Kidney (tissue), 13 donors: ENCODE measurements at regions not wholly inside any gene's neighbourhood (a gene's known extent, or its start where the extent isn't known, plus 50 kb on each side); places are given as distances from the start of the nearest gene placed in this dataset.

ENCODE experiments used
- DNase-seq, 5 donors: peaks; one replicate each; pipeline ENCODE4 v3.0.0-alpha.2; 2013 to 2020
- FAIRE-seq: peaks from 2 replicates; lab custom pipeline; 2012; peaks lifted over from hg19 to GRCh38; lab: Jason Lieb, UNC
- H3K27ac ChIP-seq, 2 donors: one replicate each; pipeline ENCODE4 v1.7.0; 2013; ENCODE audit warnings: low read depth in 2 of 2, low read length in 2 of 2, inconsistent platforms in 1 of 2
- H3K27me3 ChIP-seq: one replicate; pipeline ENCODE4 v1.7.1; 2013; ENCODE audit warnings: low read length, inconsistent platforms; ENCODE audit not compliant: control insufficient read depth, insufficient read depth
- H3K36me3 ChIP-seq, 3 donors: one replicate each; pipeline versions ENCODE4 v1.7.0 to v1.7.1; 2013; ENCODE audit warnings: low read length in 3 of 3, control low read depth in 1 of 3, inconsistent platforms in 1 of 3; ENCODE audit not compliant: insufficient read depth in 3 of 3, control insufficient read depth in 2 of 3
- H3K4me1 ChIP-seq, 3 donors: one replicate each; pipeline versions ENCODE4 v1.7.0 to v1.7.1; 2013; ENCODE audit warnings: low read length in 3 of 3, inconsistent platforms in 1 of 3, low read depth in 1 of 3; ENCODE audit not compliant: control insufficient read depth in 2 of 3, insufficient read depth in 2 of 3
- H3K4me3 ChIP-seq, 3 donors: one replicate each; pipeline versions ENCODE4 v1.7.0 to v1.8.1; 2013; ENCODE audit warnings: low read length in 3 of 3, control low read depth in 1 of 3, inconsistent platforms in 1 of 3
- H3K9ac ChIP-seq, 3 donors: one replicate each; pipeline versions ENCODE4 v1.7.0 to v1.7.1; 2013; ENCODE audit warnings: low read length in 3 of 3, control low read depth in 1 of 3, inconsistent platforms in 1 of 3
- H3K9me3 ChIP-seq, 3 donors: one replicate each; pipeline versions ENCODE4 v1.7.0 to v1.7.1; 2013; ENCODE audit warnings: low read length in 3 of 3, control low read depth in 1 of 3, inconsistent platforms in 1 of 3; ENCODE audit not compliant: control insufficient read depth in 2 of 3, insufficient read depth in 1 of 3
- intact Hi-C: fragments of 100-400 bp; cut with DNase I; formaldehyde crosslinking; loops from one replicate; pipeline ENCODE4 v1.11.1; 2022
- TF ChIP-seq, protein P1 (sequence below): IDR thresholded peaks from 3 replicates; pipeline ENCODE4 v1.5.1; 2012; ENCODE audit warnings: mild to moderate bottlenecking, moderate library complexity, borderline replicate concordance; ENCODE audit not compliant: insufficient read depth; ENCODE audit errors: extremely low read depth
- donor health status: control.
- donor health status: control.
- donor health status: control.
- donor health status: control.
- donor health status: control.
- donor health status: DM: yes; HTN: yes; CAD: no.
- donor health status: Normal renal cell carcinoma (clear cell type).

DNA sequence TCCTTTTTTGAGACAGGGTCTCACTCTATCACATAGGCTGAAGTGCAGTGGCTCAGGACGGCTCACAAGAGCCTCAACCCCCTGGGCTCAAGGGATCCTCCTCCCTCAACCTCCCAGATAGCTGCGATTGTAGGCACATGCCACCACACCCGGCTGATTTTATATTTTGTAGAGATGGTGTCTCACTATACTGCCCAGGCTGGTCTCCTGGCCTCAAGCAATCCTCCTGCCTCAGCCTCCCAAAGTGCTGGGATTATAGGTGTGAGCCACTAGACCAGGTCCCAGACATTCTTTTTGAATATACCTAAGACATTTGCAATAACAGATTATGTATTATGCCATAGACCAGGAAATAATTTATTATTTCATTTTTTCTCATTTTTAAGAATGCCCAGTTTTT is 58.3 kb upstream of the CDYL start:
- TF ChIP-seq, protein P1, sequence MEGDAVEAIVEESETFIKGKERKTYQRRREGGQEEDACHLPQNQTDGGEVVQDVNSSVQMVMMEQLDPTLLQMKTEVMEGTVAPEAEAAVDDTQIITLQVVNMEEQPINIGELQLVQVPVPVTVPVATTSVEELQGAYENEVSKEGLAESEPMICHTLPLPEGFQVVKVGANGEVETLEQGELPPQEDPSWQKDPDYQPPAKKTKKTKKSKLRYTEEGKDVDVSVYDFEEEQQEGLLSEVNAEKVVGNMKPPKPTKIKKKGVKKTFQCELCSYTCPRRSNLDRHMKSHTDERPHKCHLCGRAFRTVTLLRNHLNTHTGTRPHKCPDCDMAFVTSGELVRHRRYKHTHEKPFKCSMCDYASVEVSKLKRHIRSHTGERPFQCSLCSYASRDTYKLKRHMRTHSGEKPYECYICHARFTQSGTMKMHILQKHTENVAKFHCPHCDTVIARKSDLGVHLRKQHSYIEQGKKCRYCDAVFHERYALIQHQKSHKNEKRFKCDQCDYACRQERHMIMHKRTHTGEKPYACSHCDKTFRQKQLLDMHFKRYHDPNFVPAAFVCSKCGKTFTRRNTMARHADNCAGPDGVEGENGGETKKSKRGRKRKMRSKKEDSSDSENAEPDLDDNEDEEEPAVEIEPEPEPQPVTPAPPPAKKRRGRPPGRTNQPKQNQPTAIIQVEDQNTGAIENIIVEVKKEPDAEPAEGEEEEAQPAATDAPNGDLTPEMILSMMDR: no peak
- FAIRE-seq: no peak
- intact Hi-C loops: no loop called here
- Histone ChIP-seq H3K4me3 (no peak overlapping the region), H3K27me3 (no peaks in the 10 kb centered on the region), H3K9ac (no peak overlapping the region), H3K4me1 (no peaks in the 10 kb centered on the region), H3K27ac (no peak overlapping the region), H3K36me3 (no peaks in the 10 kb centered on the region), H3K9me3 (no peaks in the 10 kb centered on the region)
- DNase-seq: no peak

- no peak for DNase-seq
- Histone ChIP-seq H3K4me3 (no peak overlapping the region), H3K9me3 (no peaks in the 10 kb centered on the region), H3K36me3 (no peaks in the 10 kb centered on the region), H3K27me3 (no peaks in the 10 kb centered on the region), H3K27ac (no peak overlapping the region), H3K4me1 (no peaks in the 10 kb centered on the region), H3K9ac (no peak overlapping the region)
- TF ChIP-seq, protein P1: no peak
- FAIRE-seq: no peak
- intact Hi-C loops: no loop called here
Measured at GRCh38 chr6:4717124-4717523, 59.1 kb upstream of the CDYL start.

DNA sequence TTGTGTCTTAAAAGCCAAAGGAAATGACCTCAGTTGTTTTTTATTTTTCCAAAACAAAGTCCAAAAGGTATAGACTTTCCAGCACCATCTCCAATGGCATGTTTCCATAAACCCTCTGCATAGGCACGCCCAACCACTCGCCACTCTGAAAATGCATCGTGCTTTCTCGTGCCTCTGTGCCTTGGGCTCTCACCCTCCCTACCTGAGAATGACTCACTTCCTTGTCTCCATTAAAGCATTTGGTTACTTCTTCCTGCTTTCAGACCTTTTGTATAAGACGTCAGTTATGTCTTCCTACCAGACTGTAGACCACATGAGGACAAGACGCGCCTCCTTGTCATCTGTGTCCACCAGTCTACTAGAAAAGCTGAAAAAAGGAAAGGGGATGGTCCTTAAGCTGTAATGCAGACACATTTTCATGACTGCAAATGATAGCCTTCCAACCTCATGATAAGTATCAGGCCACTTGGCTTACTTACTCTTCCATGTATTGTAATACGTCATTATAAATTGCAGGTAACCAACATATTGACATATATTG is 61.2 kb upstream of the CDYL start:
- Histone ChIP-seq H3K4me3 (no peak overlapping the region), H3K9me3 (no peaks in the 10 kb centered on the region), H3K27ac (no peak overlapping the region), H3K9ac (no peak overlapping the region), H3K27me3 (no peaks in the 10 kb centered on the region), H3K4me1 (no peaks in the 10 kb centered on the region), H3K36me3 (no peaks in the 10 kb centered on the region)
- TF ChIP-seq, protein P1: no peak
- DNase-seq (no peak), FAIRE-seq (no peak)
- intact Hi-C loops: no loop called here

DNA sequence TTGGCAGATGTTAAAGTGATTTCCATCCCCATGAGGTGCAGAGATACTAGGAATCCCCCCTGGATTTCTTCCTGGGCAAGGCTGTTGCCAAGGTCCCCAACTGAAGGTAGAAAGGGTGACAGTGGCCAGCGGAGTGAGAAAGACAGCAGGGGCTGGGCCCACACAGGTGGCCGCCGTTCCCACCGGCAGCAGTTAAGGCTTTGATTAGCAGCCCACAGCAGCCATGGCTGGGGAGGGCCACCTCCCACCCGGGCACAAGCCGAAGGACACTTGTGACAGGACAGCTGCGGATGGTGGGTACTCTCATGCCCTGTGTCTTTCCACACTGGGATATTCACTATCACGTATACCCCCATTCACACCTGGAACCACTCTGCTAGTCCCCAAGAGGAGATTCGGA is 63.9 kb upstream of the CDYL start:
- Histone ChIP-seq H3K27ac (no peak overlapping the region), H3K9me3 (peaks cover 0 to 2% (median 0%) of the 10 kb centered on the region in 3 donors), H3K27me3 (no peaks in the 10 kb centered on the region), H3K4me3 (no peak overlapping the region), H3K36me3 (no peaks in the 10 kb centered on the region), H3K4me1 (no peaks in the 10 kb centered on the region), H3K9ac (no peak overlapping the region)
- no peak for DNase-seq
- FAIRE-seq: no peak
- intact Hi-C loops: no loop called here
- TF ChIP-seq, protein P1: no peak
